Skeletal muscle satellite cell (primary cell): ENCODE measurements at regions not wholly inside any gene's neighbourhood (a gene's known extent, or its start where the extent isn't known, plus 50 kb on each side); places are given as distances from the start of the nearest gene placed in this dataset.
"Not testable (repeated sequence)": the region's sequence is repeated elsewhere in the genome, so short reads cannot be mapped to it uniquely, and the experiment has no call there.

Experiments
- H3K27me3 ChIP-seq: 2 replicates; pipeline ENCODE4 v1.7.0; 2013; ENCODE audit warnings: low read length; ENCODE audit not compliant: control insufficient read depth, insufficient read depth
- H3K36me3 ChIP-seq: 2 replicates; pipeline ENCODE4 v1.7.0; 2013; ENCODE audit warnings: mild to moderate bottlenecking, control low read depth, low read length; ENCODE audit not compliant: insufficient read depth
- H3K4me1 ChIP-seq: 2 replicates; pipeline ENCODE4 v1.7.0; 2013; ENCODE audit warnings: low read length; ENCODE audit not compliant: control insufficient read depth, insufficient read depth
- H3K4me2 ChIP-seq: 2 replicates; pipeline ENCODE4 v1.7.0; 2013; ENCODE audit warnings: mild to moderate bottlenecking, low read length
- H3K4me3 ChIP-seq: 2 replicates; pipeline ENCODE4 v1.7.0; 2013; ENCODE audit warnings: low read length
- H3K9ac ChIP-seq: 2 replicates; pipeline ENCODE4 v1.7.0; 2013; ENCODE audit warnings: mild to moderate bottlenecking, low read depth, low read length, moderate library complexity
- H3K9me3 ChIP-seq: replicated peaks from 2 replicates; pipeline ENCODE4 v1.7.0; 2013; ENCODE audit warnings: mild to moderate bottlenecking, control low read depth, low read length

DNA sequence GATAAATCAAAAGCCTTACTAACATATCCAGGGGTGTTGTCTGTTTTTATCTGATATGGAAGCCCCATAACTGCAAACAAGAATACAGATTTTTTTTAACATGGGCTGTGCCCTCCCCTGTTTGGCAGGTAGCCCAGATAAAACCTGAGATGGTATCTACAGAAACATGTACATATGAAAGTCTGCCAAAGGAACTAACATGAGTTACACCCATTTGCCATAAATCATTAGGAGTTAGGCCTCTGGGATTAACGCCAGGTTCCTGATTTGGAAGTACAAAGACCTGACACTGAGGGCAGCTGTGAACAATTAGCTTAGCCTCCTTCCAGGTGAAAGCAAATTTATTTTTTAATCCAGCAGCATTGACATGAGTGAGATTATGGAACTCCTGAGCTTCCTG is 264.3 kb downstream of the TECRL start:
- Histone ChIP-seq H3K4me2 (no peak overlapping the region), H3K9me3 (no peaks in the 10 kb centered on the region), H3K27me3 (no peaks in the 10 kb centered on the region)

DNA sequence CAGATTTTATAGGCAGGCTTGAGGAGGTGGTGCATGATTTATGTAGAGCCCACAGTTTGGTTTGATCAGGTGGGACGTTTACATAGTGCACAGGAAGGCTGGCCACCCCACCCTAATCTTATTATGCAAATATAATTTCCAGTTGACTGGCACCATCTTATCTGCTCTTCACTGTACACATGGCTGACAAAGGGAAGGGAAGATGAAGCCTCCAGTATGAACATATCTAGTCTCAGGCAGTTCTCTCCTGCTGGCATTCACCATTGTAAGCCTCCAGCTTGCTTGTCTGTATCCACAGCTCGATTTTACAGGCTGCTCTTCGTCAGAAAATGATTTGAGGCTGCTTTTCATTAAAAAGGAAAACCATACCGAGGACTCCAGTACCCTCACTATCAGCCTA is 278.3 kb downstream of the TECRL start:
- Histone ChIP-seq H3K36me3 (no peaks in the 10 kb centered on the region), H3K9ac (no peak overlapping the region), H3K27me3 (no peaks in the 10 kb centered on the region), H3K4me1 (no peaks in the 10 kb centered on the region), H3K9me3 (no peaks in the 10 kb centered on the region), H3K4me3 (no peak overlapping the region), H3K4me2 (no peak overlapping the region)

More for the DNA sequence above, 264.3 kb downstream of the TECRL start:
- Histone ChIP-seq H3K4me1 (no peaks in the 10 kb centered on the region), H3K4me3 (no peak overlapping the region), H3K9ac (no peak overlapping the region), H3K36me3 (no peaks in the 10 kb centered on the region)

DNA sequence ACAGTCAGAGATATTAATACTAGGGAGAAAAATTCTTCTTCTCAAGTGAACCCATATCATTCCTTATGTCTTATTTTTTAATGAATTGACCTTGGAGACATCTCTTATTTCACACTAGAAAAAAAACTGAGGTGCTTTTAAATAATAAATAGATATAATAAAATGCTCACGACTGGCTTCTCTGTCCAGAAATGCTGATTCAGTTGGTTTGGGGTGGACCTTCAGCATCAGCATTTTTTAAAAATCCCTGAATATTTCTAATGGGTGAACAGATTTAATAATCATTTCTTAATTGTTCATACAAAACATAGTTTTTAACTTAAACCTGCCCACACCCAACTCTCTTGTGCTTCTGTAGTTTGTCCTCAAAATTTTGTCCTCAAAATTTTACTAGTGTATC is 283.9 kb downstream of the TECRL start:
- Histone ChIP-seq H3K4me1 (no peaks in the 10 kb centered on the region), H3K9ac (no peak overlapping the region), H3K4me2 (no peak overlapping the region), H3K36me3 (no peaks in the 10 kb centered on the region), H3K27me3 (no peaks in the 10 kb centered on the region), H3K4me3 (no peak overlapping the region), H3K9me3 (peaks cover 5% of the 10 kb centered on the region)

DNA sequence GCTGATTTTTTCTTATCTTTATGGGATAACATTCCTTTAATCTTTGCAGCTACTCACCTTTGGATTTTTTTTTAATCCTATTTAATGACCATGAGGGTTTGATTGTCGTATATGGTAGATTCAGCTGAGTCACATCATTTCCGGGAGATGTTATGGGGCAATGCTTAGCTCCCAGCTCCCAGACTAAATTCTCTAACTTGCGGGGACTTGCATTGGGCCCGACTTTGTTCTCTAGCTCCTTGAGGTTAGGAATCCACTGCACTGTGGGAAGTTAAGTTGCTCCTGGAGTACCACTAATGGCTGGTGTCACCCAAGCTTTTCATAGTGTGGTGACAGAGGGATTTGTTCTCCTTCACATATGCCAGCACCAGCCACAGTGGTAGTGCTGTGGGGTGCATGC is 287.4 kb downstream of the TECRL start:
- Histone ChIP-seq H3K27me3 (no peaks in the 10 kb centered on the region), H3K9me3 (peaks cover 5% of the 10 kb centered on the region), H3K4me3 (no peak overlapping the region), H3K4me2 (no peak overlapping the region), H3K4me1 (no peaks in the 10 kb centered on the region), H3K36me3 (no peaks in the 10 kb centered on the region), H3K9ac (no peak overlapping the region)

DNA sequence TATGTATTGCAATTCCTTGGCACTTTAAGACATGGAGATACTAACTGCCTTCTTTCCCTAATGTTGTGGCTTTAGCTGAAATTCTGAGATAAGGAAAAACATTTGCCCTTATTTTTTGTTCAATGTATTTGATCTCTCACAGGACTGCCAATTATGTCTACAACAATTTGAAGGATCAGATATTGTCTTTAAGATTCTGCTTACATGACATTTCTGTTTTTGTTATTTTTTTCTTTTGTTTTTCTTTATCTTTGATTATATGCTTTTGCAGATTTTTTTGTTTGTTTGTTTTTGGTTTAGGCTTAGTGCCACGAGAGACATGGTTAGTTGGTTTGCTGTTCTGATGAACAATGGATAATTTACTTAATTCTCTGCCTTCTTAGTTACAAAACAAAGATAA is 303.3 kb downstream of the TECRL start:
- no peaks in the 10 kb centered on the region for H3K27me3 ChIP-seq
- H3K9ac ChIP-seq = no peak overlapping the region
- no peaks in the 10 kb centered on the region for H3K9me3 ChIP-seq
- no peaks in the 10 kb centered on the region for H3K36me3 ChIP-seq
- no peak overlapping the region for H3K4me3 ChIP-seq
- H3K4me2 ChIP-seq = no peak overlapping the region
- H3K4me1 ChIP-seq = no peaks in the 10 kb centered on the region

DNA sequence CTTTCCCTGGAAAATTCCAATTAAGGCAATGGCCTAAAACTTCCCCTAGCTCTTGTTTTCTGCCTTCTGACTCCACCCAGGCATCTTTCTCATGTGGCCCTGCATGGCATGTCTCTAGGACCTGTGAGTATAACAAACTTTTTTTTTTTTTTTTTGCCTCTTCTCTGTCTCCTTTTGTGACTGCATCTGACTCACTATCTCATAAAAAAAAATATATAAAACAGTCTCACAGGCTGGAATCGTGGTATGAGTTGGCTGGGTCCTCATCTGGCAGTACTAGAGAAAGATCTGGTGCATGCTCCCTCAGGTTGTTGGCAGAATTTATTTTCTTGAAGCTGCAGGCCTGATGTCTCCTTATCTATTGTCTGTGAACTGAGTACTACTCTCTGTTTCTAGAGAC is 313.9 kb downstream of the TECRL start:
- Histone ChIP-seq H3K27me3 (no peaks in the 10 kb centered on the region), H3K9ac (no peak overlapping the region), H3K9me3 (no peaks in the 10 kb centered on the region), H3K36me3 (no peaks in the 10 kb centered on the region), H3K4me2 (no peak overlapping the region), H3K4me1 (no peaks in the 10 kb centered on the region), H3K4me3 (no peak overlapping the region)

DNA sequence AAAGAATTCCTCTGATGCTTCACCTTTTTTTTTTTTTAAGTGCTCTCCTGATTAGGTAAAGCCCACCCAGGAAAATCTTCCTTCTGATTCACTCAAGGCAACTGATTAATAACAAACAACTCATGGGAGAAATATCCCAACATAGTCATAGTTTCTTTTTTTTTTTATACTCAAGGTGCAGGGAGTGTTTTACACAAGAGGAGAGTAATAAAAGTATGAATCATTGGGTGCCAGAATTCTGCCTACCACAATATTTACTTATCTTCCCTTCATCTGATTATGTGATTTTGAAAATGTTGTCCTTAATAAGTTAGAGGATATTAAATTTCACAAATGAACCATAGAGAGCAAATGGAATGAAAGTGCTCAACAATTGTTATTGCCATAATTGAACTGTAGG is 329.9 kb downstream of the TECRL start:
- Histone ChIP-seq H3K4me2 (no peak overlapping the region), H3K4me1 (no peaks in the 10 kb centered on the region), H3K9ac (no peak overlapping the region), H3K27me3 (no peaks in the 10 kb centered on the region), H3K4me3 (no peak overlapping the region), H3K9me3 (no peaks in the 10 kb centered on the region), H3K36me3 (no peaks in the 10 kb centered on the region)

DNA sequence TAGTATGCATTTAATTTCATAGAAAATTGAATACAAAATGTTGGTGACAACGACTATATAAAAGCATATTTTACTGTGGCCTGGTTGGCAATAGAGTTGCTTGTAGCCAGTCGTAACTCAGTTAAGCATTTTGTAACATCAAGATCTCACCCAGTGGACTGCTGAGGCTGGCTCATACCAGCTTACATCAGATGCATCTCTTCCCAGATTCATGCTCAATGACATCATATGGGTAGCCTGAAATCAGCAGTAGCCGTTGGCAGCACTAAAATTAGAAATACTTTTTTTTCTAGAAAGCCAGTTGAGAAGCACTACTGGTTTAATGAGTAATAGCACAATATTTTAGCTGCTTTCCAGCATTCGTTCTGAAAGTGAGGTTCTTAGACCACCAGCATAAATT is 341.2 kb downstream of the TECRL start:
- H3K4me2 ChIP-seq = no peak overlapping the region
- no peak overlapping the region for H3K9ac ChIP-seq
- no peaks in the 10 kb centered on the region for H3K9me3 ChIP-seq
- H3K27me3 ChIP-seq = no peaks in the 10 kb centered on the region
- H3K4me3 ChIP-seq = no peak overlapping the region
- H3K36me3 ChIP-seq = no peaks in the 10 kb centered on the region
- no peaks in the 10 kb centered on the region for H3K4me1 ChIP-seq

DNA sequence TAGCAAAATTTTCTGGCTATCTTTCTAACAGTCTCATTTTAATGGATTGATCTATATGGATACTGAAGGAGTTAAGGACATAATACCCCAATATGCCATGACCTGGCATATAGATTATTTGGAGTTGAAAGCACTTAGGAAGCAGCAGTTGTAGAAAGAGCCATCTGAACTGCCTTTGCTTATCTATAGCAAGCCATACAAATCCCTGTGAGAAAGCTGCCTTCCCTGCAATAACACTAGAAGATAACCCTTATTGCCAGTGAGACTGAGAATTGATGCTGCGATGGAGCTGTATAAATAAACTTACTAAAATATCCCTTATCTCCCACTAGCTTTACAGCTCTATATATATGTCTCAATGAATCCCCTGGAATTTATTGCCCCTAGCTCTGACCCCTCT is 346.3 kb downstream of the TECRL start:
- no peaks in the 10 kb centered on the region for H3K4me1 ChIP-seq
- no peaks in the 10 kb centered on the region for H3K36me3 ChIP-seq
- no peak overlapping the region for H3K4me3 ChIP-seq
- no peak overlapping the region for H3K9ac ChIP-seq
- no peak overlapping the region for H3K4me2 ChIP-seq
- no peaks in the 10 kb centered on the region for H3K9me3 ChIP-seq
- H3K27me3 ChIP-seq = no peaks in the 10 kb centered on the region

DNA sequence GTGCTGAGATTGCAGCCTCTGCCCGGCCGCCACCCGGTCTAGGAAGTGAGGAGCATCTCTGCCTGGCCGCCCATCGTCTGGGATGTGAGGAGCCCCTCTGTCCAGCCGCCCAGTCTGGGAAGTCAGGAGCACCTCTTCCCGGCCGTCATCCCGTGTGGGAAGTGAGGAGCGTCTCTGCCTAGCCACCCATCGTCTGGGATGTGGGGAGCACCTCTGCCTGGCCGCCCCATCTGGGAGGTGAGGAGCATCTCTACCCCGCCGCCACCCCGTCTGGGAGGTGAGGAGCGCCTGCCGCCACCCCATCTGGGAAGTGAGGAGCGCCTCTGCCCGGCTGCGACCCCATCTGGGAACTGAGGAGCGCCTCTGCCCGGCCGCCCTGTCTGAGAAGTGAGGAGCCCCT is 372.2 kb downstream of the TECRL start:
- H3K4me3 ChIP-seq, H3K27me3 ChIP-seq, H3K9ac ChIP-seq, H3K4me2 ChIP-seq, H3K36me3 ChIP-seq, H3K9me3 ChIP-seq, H3K4me1 ChIP-seq: not testable (repeated sequence)

DNA sequence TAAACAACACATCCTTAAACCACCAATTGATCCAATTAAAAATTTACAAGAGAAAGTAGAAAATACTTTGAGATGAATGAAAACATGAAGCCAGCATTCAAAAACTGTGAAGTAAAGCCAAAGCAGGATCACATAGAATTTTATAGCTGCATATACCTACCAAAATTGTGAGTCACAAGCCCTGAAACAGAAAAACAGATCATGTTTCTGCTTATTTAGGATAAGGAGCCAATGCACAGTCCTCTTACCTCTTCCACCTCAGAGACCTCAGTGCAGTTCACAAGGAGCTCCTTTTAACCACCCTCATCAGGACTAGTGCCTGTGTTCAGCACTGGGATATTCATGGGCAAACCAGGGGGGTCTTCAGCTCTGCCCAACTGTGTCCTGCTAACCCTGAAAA is 386.7 kb downstream of the TECRL start:
- H3K27me3 ChIP-seq = no peaks in the 10 kb centered on the region
- no peaks in the 10 kb centered on the region for H3K36me3 ChIP-seq
- H3K9me3 ChIP-seq = no peaks in the 10 kb centered on the region
- no peak overlapping the region for H3K4me2 ChIP-seq
- H3K9ac ChIP-seq = no peak overlapping the region
- H3K4me3 ChIP-seq = no peak overlapping the region
- no peaks in the 10 kb centered on the region for H3K4me1 ChIP-seq

DNA sequence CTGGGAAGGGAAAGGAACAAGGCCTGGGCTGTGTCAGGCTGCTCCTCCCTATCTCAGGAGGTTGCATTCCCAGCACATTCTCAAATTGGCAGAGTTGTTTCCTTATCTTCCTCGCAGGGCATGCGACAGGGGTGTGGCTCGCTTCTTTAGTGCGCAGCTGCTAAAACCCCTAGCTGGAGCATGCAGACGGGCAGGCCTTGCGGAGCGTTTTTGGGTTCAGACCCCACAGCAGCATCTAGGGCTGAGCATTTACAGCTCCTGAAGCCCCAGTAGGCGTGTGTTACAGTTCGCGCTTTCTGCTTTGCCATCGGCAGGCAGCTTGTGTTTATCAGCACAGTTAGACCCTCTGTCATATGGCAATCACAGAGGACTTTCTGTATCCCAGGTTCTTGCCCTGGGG is 392.4 kb downstream of the TECRL start:
- H3K36me3 ChIP-seq = no peaks in the 10 kb centered on the region
- no peak overlapping the region for H3K9ac ChIP-seq
- no peak overlapping the region for H3K4me3 ChIP-seq
- no peaks in the 10 kb centered on the region for H3K27me3 ChIP-seq
- H3K9me3 ChIP-seq = peaks cover 8% of the 10 kb centered on the region
- no peaks in the 10 kb centered on the region for H3K4me1 ChIP-seq
- no peak overlapping the region for H3K4me2 ChIP-seq

DNA sequence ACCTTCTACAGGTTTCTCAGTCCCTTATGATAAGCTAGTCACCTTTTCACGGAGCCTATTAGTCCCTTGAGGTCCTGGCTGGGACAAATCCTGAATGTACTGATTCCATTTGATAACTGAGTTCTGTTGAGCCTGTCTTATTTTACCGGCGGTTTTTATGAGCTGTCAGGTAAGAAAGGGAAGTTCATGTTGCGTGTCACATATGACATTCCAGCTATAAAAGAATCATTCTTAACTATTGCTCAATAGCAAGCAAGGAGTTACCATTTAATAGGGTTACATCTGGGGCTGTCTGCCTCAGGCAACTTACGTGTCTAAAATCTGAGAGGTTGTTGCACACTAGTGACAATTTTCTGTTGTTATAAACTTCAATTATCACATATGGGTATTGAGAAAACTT is 394.6 kb downstream of the TECRL start:
- peaks cover 8% of the 10 kb centered on the region for H3K9me3 ChIP-seq
- no peak overlapping the region for H3K9ac ChIP-seq
- H3K4me2 ChIP-seq = no peak overlapping the region
- no peaks in the 10 kb centered on the region for H3K36me3 ChIP-seq
- no peak overlapping the region for H3K4me3 ChIP-seq
- no peaks in the 10 kb centered on the region for H3K4me1 ChIP-seq
- no peaks in the 10 kb centered on the region for H3K27me3 ChIP-seq
